ENCODE measurements at regions not wholly inside any gene's neighbourhood (a gene's known extent, or its start where the extent isn't known, plus 50 kb on each side); places are given as distances from the start of the nearest gene placed in this dataset.

DNA sequence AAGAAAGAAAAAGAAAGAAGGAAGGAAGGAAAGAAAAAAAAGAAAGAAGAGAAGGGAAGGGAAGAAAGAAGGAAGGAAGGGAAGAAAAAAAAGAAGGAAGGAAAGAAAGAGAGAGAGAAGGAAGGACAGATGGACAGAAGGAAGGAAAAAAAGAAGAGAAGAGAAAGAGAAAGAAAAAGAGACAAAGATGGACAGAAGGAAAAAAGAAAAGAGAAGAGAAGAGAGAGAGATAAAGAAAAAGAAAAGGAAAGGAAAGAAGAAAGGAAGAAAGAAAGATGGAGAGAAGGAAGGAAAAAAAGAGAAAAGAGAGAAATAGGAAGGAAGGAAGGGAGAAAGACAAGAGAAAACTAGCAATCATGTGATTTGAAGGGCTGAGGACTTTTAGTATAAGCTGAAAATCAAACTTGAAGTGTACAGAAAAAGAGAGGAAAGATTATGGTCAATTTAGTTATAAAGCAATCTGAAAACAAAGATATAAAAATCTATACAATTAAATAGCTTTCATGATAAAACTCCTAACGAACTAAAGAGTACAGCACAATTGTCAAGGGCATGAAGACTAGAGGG lies 115.3 kb downstream of the LTN1 start:
- no peak for DNase-seq (ENCODE audit: low read depth)
- H3K4me3 ChIP-seq (ENCODE audit: low read depth, low read length): no peak overlapping the region
- in situ Hi-C loops (cut with HindIII; ENCODE audit: low sequenced_read_pairs): no loop called here
- no peak for TF ChIP-seq CTCF (IDR thresholded peaks at IDR 0.05; ENCODE audit: low read depth, low read length, missing control alignments)

- TF ChIP-seq CTCF (IDR thresholded peaks at IDR 0.05; ENCODE audit: low read depth, low read length, missing control alignments): no peak
- H3K4me3 ChIP-seq (ENCODE audit: low read depth, low read length): no peak overlapping the region
- DNase-seq (ENCODE audit: low read depth): no peak
- in situ Hi-C loops (cut with HindIII; ENCODE audit: low sequenced_read_pairs): no loop called here
Observed at GRCh38 chr21:28875078-28875477, 117.6 kb downstream of the LTN1 start.

- in situ Hi-C loops (cut with HindIII; ENCODE audit: low sequenced_read_pairs): no loop called here
- no peak for DNase-seq (ENCODE audit: low read depth)
- H3K4me3 ChIP-seq (ENCODE audit: low read depth, low read length): no peak overlapping the region
- no peak for TF ChIP-seq CTCF (IDR thresholded peaks at IDR 0.05; ENCODE audit: low read depth, low read length, missing control alignments)
Observed at GRCh38 chr21:28872218-28872617, 120.5 kb downstream of the LTN1 start.

GRCh38 chr21:28871388-28872010 lies 121.2 kb downstream of the LTN1 start:
- DNase-seq (ENCODE audit: low read depth): no peak
- no peak overlapping the region for H3K4me3 ChIP-seq (ENCODE audit: low read depth, low read length)
- in situ Hi-C loops (cut with HindIII; ENCODE audit: low sequenced_read_pairs): no loop called here
- no peak for TF ChIP-seq CTCF (IDR thresholded peaks at IDR 0.05; ENCODE audit: low read depth, low read length, missing control alignments)

GRCh38 chr21:28867401-28867800 lies 125.3 kb downstream of the LTN1 start:
- H3K4me3 ChIP-seq (ENCODE audit: low read depth, low read length): no peak overlapping the region
- in situ Hi-C loops (cut with HindIII; ENCODE audit: low sequenced_read_pairs): no loop called here
- no peak for TF ChIP-seq CTCF (IDR thresholded peaks at IDR 0.05; ENCODE audit: low read depth, low read length, missing control alignments)
- DNase-seq (ENCODE audit: low read depth): no peak

DNA sequence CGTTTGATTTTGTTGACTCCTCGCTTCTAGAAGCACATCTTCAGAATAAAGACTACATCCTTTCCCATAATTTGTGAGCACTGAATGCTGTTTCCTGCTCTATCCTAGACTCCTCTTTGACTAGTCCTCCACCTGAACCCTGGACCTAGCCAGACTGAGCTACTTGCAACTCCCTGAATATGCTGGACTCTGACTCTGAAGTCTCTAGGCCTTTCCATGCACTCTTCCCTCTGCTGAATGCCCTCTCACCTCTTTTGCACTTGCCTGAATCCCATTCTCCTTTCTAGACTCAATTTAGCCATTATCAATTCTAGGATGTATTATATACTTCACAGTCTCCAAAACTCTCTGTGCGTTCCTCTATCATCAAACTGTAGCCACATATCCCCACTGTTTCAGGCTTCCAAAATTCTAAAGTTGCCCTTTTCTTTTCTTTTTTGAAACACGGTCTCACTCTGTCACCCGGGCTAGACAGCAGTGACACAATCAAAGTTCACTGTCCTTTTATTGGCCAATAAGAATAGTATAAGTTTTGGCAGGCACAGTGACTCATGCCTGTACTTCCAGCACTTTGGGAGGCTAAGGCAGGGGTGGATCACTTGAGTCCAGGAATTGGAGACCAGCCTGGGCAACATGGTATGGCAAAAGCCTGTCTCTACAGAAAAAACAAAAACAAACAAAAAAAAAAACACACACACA lies 127.0 kb downstream of the LTN1 start:
- in situ Hi-C loops (cut with HindIII; ENCODE audit: low sequenced_read_pairs): no loop called here
- H3K4me3 ChIP-seq (ENCODE audit: low read depth, low read length): no peak overlapping the region
- no peak for TF ChIP-seq CTCF (IDR thresholded peaks at IDR 0.05; ENCODE audit: low read depth, low read length, missing control alignments)
- no peak for DNase-seq (ENCODE audit: low read depth)

Measured in astrocyte of the cerebellum (primary cell).